Ovary (tissue), 3 donors: ENCODE measurements at regions not wholly inside any gene's neighbourhood (a gene's known extent, or its start where the extent isn't known, plus 50 kb on each side); places are given as distances from the start of the nearest gene placed in this dataset.
"Not testable (repeated sequence)": the region's sequence is repeated elsewhere in the genome, so short reads cannot be mapped to it uniquely, and the experiment has no call there.

Experiments
- CTCF ChIP-seq, 3 donors: fragments of 450-650 bp in 2 of 3; fragments of 200-600 bp in 1 of 3; IDR thresholded peaks; one replicate each; pipeline versions ENCODE4 v1.5.1 to v1.8.0; 2016 to 2022; ENCODE audit warnings: antibody characterized with exemption in 3 of 3, mild to moderate bottlenecking in 1 of 3
- EP300 ChIP-seq: sonication (generic); formaldehyde crosslinking; IDR thresholded peaks from one replicate; pipeline ENCODE4 v1.6.1; 2017; ENCODE audit warnings: antibody characterized with exemption
- POLR2A ChIP-seq: fragments of 450-650 bp; IDR thresholded peaks from one replicate; pipeline ENCODE4 v1.6.1; 2017; ENCODE audit warnings: antibody characterized with exemption, mild to moderate bottlenecking, moderate library complexity
- donor health status: DM: no; HTN: no; CAD: no.

GRCh38 chr16:21521048-21521389, 78.4 kb upstream of the METTL9 start:
- not testable (repeated sequence) for TF ChIP-seq CTCF (IDR thresholded peaks at IDR 0.05); POLR2A; EP300
